H1 (cell line): ENCODE measurements at regions not wholly inside any gene's neighbourhood (a gene's known extent, or its start where the extent isn't known, plus 50 kb on each side); places are given as distances from the start of the nearest gene placed in this dataset.

Experiments
- BACH1 ChIP-seq: IDR thresholded peaks from 2 replicates; pipeline ENCODE4 v1.6.1; 2012; ENCODE audit warnings: low read length, improper control_type of control experiment
- CBX5 ChIP-seq: fragments of 300-800, 300-1000 bp; sonication (generic); IDR thresholded peaks from 2 replicates; pipeline ENCODE4 v1.7.1; 2016; ENCODE audit warnings: antibody characterized with exemption, low read length, low read depth
- GABPA ChIP-seq: IDR thresholded peaks from 2 replicates; pipeline ENCODE4 v1.6.1; 2011; ENCODE audit warnings: mild to moderate bottlenecking, low read length, moderate library complexity, borderline replicate concordance; ENCODE audit not compliant: insufficient read depth
- RAD21 ChIP-seq, 2 experiments: IDR thresholded peaks in 1 of 2; conservative IDR thresholded peaks in 1 of 2; 2 replicates each; pipeline ENCODE4 v1.6.1; 2011; ENCODE audit warnings: low read depth in 2 of 2, low read length in 2 of 2, improper control_type of control experiment in 1 of 2, inconsistent platforms in 1 of 2, mild to moderate bottlenecking in 1 of 2, moderate library complexity in 1 of 2
- SIRT6 ChIP-seq: IDR thresholded peaks from one replicate; pipeline ENCODE4 v1.7.1; 2012; ENCODE audit warnings: low read length, inconsistent platforms
- SUZ12 ChIP-seq: fragments of 200-600 bp; sonication (generic); IDR thresholded peaks from 2 replicates; pipeline ENCODE4 v1.6.1; 2012; ENCODE audit warnings: mild to moderate bottlenecking, inconsistent platforms, low read length, moderate library complexity, mixed read lengths
- TF ChIP-seq, protein P1 (sequence below): fragments of 300-600 bp; sonication (generic); IDR thresholded peaks from 2 replicates; pipeline ENCODE4 v1.7.1; 2012; ENCODE audit warnings: low read length, moderate library complexity, mild to moderate bottlenecking, inconsistent platforms; ENCODE audit not compliant: insufficient replicate concordance
- TF ChIP-seq, protein P2 (sequence below): IDR thresholded peaks from 2 replicates; pipeline ENCODE4 v1.6.1; 2012; ENCODE audit warnings: inconsistent platforms

GRCh38 chr2:106988361-106988760 lies 102.4 kb upstream of the ST6GAL2 start (continued):
- TF ChIP-seq, protein P1, sequence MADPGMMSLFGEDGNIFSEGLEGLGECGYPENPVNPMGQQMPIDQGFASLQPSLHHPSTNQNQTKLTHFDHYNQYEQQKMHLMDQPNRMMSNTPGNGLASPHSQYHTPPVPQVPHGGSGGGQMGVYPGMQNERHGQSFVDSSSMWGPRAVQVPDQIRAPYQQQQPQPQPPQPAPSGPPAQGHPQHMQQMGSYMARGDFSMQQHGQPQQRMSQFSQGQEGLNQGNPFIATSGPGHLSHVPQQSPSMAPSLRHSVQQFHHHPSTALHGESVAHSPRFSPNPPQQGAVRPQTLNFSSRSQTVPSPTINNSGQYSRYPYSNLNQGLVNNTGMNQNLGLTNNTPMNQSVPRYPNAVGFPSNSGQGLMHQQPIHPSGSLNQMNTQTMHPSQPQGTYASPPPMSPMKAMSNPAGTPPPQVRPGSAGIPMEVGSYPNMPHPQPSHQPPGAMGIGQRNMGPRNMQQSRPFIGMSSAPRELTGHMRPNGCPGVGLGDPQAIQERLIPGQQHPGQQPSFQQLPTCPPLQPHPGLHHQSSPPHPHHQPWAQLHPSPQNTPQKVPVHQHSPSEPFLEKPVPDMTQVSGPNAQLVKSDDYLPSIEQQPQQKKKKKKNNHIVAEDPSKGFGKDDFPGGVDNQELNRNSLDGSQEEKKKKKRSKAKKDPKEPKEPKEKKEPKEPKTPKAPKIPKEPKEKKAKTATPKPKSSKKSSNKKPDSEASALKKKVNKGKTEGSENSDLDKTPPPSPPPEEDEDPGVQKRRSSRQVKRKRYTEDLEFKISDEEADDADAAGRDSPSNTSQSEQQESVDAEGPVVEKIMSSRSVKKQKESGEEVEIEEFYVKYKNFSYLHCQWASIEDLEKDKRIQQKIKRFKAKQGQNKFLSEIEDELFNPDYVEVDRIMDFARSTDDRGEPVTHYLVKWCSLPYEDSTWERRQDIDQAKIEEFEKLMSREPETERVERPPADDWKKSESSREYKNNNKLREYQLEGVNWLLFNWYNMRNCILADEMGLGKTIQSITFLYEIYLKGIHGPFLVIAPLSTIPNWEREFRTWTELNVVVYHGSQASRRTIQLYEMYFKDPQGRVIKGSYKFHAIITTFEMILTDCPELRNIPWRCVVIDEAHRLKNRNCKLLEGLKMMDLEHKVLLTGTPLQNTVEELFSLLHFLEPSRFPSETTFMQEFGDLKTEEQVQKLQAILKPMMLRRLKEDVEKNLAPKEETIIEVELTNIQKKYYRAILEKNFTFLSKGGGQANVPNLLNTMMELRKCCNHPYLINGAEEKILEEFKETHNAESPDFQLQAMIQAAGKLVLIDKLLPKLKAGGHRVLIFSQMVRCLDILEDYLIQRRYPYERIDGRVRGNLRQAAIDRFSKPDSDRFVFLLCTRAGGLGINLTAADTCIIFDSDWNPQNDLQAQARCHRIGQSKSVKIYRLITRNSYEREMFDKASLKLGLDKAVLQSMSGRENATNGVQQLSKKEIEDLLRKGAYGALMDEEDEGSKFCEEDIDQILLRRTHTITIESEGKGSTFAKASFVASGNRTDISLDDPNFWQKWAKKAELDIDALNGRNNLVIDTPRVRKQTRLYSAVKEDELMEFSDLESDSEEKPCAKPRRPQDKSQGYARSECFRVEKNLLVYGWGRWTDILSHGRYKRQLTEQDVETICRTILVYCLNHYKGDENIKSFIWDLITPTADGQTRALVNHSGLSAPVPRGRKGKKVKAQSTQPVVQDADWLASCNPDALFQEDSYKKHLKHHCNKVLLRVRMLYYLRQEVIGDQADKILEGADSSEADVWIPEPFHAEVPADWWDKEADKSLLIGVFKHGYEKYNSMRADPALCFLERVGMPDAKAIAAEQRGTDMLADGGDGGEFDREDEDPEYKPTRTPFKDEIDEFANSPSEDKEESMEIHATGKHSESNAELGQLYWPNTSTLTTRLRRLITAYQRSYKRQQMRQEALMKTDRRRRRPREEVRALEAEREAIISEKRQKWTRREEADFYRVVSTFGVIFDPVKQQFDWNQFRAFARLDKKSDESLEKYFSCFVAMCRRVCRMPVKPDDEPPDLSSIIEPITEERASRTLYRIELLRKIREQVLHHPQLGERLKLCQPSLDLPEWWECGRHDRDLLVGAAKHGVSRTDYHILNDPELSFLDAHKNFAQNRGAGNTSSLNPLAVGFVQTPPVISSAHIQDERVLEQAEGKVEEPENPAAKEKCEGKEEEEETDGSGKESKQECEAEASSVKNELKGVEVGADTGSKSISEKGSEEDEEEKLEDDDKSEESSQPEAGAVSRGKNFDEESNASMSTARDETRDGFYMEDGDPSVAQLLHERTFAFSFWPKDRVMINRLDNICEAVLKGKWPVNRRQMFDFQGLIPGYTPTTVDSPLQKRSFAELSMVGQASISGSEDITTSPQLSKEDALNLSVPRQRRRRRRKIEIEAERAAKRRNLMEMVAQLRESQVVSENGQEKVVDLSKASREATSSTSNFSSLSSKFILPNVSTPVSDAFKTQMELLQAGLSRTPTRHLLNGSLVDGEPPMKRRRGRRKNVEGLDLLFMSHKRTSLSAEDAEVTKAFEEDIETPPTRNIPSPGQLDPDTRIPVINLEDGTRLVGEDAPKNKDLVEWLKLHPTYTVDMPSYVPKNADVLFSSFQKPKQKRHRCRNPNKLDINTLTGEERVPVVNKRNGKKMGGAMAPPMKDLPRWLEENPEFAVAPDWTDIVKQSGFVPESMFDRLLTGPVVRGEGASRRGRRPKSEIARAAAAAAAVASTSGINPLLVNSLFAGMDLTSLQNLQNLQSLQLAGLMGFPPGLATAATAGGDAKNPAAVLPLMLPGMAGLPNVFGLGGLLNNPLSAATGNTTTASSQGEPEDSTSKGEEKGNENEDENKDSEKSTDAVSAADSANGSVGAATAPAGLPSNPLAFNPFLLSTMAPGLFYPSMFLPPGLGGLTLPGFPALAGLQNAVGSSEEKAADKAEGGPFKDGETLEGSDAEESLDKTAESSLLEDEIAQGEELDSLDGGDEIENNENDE: no peak
- no peak for TF ChIP-seq CBX5
- no peak for TF ChIP-seq GABPA
- TF ChIP-seq SIRT6: no peak
- TF ChIP-seq RAD21 (IDR thresholded peaks at IDR 0.05 in 1 of 2, conservative IDR thresholded peaks at IDR 0.05 in 1 of 2; ENCODE audit: low read depth in 2 of 2, low read length in 2 of 2): no peak
- TF ChIP-seq, protein P2, sequence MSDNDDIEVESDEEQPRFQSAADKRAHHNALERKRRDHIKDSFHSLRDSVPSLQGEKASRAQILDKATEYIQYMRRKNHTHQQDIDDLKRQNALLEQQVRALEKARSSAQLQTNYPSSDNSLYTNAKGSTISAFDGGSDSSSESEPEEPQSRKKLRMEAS: no peak
- no peak for TF ChIP-seq SUZ12
- TF ChIP-seq BACH1: no peak
- TF ChIP-seq, all 59 proteins: peak for 0
